ENCODE measurements at regions not wholly inside any gene's neighbourhood (a gene's known extent, or its start where the extent isn't known, plus 50 kb on each side); places are given as distances from the start of the nearest gene placed in this dataset.

DNA sequence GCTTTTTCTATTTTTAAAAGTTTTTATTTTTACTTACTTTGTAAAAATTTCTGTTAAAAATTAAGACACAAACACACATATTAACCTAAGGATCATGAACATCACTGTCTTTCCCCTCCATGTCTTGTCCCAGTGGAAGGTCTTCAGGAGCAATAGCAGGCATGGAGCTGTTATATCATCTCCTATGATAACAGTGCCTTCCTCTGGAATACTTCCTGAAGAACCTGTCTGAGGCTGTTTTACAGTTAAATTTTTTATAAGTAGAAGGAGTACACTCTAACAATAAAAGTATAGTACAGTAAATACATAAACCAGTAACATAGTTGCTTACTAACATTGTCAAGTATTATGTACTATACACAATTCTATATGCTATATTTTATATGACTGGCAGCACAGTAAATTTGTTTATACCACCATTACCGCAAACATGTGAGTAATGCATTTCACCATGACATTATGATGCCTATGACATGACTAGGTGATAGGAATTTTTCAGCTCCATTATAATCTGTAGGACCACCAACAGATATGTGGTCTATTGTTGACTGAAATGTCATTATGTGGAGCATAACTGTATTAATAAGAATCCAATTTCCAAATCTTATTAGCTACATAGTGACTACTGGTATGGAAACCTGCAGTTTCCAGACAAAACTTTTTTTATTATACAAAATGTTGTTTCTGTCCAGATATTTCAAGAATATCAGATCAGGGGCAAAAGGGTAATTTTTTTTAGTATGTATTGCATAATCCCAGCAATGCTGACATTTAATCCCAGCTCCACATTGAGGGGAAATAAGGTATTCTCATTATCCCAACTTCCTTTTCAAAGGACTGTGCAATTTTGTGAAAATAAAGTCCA lies 337.2 kb upstream of the SLC39A10 start:
- no peak overlapping the region for H3K4me3 ChIP-seq (ENCODE audit: low read depth, low read length)

- no peak overlapping the region for H3K4me3 ChIP-seq (ENCODE audit: low read depth, low read length)
Measured at GRCh38 chr2:195319112-195319460, 337.9 kb upstream of the SLC39A10 start.

GRCh38 chr2:195318440-195319111 lies 338.4 kb upstream of the SLC39A10 start:
- no peak overlapping the region for H3K4me3 ChIP-seq (ENCODE audit: low read depth, low read length)

DNA sequence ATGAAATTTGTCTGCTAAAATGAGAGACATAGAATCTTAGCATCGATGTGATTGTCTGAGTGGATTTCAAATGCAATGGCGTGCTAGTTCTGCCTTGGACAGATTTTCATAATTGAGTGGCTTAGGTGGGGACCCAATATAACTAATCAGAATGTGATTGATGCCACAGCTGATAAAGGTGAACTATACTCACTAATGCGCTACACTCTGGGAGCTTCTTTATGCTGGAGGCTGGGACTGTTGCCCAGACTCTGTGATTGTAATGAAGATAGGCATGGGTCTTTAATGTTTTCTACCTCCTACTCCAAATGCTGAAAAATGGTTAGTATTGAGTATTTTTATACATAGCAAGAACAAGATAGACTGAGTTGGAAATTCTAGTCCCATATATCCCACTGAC lies 339.5 kb upstream of the SLC39A10 start:
- no peak overlapping the region for H3K4me3 ChIP-seq (ENCODE audit: low read depth, low read length)

GRCh38 chr2:195316486-195316885 lies 340.5 kb upstream of the SLC39A10 start:
- H3K4me3 ChIP-seq (ENCODE audit: low read depth, low read length) = no peak overlapping the region

GRCh38 chr2:195313962-195314361 lies 343.1 kb upstream of the SLC39A10 start:
- no peak overlapping the region for H3K4me3 ChIP-seq (ENCODE audit: low read depth, low read length)

DNA sequence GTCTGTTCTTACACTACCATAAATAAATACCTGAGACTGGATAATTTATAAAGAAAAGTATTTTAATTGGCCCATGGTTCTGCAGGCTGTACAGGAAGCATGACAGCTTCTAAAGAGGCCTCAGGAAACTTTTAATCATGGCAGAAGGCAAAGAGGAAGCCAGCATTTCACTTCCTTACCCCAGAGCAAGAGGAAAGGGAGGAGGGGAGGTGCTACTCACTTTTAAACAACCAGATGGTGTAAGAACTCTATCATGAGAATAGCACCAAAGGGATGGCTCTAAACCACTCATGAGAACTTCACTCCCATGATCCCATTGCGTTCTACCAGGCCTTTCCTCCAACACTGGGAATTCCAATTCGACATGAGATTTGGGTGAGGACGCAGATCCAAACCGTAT lies 344.4 kb upstream of the SLC39A10 start:
- H3K4me3 ChIP-seq (ENCODE audit: low read depth, low read length) = no peak overlapping the region

DNA sequence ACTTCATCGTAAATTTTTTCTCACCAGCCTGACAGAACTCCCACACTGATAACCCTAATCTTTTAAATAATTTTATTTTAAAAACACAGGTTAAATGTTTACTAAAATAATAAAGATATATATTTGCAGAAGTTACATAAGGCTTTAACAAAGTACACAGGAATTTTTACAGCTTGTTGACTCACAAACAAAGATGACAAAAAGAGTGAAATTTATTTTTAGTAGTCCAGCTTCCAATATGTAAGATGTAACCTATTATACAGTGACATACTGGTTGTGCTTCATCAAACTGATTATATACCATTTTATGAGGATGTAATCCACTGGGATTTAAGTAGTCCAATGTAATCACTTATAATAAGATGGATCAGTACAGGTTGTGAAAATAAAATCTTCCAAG lies 348.9 kb upstream of the SLC39A10 start:
- H3K4me3 ChIP-seq (ENCODE audit: low read depth, low read length) = no peak overlapping the region

- no peak overlapping the region for H3K4me3 ChIP-seq (ENCODE audit: low read depth, low read length)
Measured at GRCh38 chr2:195307751-195308150, 349.3 kb upstream of the SLC39A10 start.

GRCh38 chr2:195304310-195304709 lies 352.7 kb upstream of the SLC39A10 start:
- H3K4me3 ChIP-seq (ENCODE audit: low read depth, low read length) = no peak overlapping the region

GRCh38 chr2:195300631-195301030 lies 356.4 kb upstream of the SLC39A10 start:
- H3K4me3 ChIP-seq (ENCODE audit: low read depth, low read length) = no peak overlapping the region

- H3K4me3 ChIP-seq (ENCODE audit: low read depth, low read length) = no peak overlapping the region
Measured at GRCh38 chr2:195299600-195299999, 357.4 kb upstream of the SLC39A10 start.

DNA sequence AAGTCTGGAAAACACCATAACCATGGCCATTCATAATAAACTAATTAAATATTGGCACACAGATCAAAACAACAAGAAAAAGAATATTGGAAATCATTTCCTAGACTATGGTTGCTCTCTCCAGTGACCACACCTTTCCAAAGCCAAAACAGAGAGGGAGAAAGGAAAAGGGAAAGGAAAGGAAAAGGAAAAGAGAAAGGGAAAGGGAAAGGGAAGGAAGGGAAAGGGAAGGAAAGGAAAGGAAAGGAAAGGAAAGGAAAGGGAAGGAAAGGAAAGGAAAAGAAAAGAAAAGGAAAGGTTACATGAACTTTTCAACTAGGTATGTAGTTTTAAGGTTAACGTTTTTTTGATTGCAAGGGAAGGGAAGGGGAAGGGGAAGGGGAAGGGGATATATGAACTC lies 360.5 kb upstream of the SLC39A10 start:
- H3K4me3 ChIP-seq (ENCODE audit: low read depth, low read length) = no peak overlapping the region

DNA sequence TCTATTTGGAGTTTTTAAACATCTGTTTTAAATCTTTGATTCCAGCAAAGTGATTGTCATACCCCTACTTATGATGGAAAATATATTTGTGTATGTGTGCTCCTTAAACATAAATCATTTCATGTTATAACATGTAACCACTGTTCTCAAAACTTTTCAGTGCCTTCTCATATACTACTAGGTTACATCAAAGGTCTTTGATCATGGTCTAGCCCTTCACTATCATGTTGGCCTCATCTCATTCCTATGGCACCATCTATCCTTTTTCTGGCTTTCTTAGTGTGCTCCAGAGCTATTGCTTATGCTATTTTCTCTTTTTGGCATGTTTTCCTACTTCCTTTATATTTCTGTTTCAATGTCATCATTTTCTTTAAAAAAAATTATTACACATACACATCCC lies 367.9 kb upstream of the SLC39A10 start:
- H3K4me3 ChIP-seq (ENCODE audit: low read depth, low read length) = no peak overlapping the region

GRCh38 chr2:195279840-195280427 lies 377.1 kb upstream of the SLC39A10 start:
- no peak overlapping the region for H3K4me3 ChIP-seq (ENCODE audit: low read depth, low read length)

- H3K4me3 ChIP-seq (ENCODE audit: low read depth, low read length) = no peak overlapping the region
Measured at GRCh38 chr2:195270466-195271039, 386.5 kb upstream of the SLC39A10 start.

DNA sequence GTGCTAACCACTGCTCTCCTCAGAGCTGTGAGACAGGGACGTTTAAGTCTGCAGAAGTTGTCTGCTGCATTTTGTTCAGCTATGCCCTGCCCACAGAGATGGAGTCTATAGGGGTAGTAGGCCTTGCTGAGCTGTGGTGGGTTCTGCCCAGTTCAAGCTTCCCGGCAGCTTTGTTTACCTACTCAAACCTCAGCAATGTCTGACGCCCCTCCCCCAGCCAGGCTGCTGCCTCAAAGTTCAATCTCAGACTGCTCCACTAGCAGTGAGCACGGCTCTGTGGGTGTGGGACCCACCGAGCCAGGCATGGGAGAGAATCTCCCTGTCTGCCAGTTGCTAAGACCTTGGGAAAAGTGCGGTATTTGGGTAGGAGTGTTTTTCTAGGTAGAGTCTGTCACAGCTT lies 387.8 kb upstream of the SLC39A10 start:
- H3K4me3 ChIP-seq (ENCODE audit: low read depth, low read length) = no peak overlapping the region

DNA sequence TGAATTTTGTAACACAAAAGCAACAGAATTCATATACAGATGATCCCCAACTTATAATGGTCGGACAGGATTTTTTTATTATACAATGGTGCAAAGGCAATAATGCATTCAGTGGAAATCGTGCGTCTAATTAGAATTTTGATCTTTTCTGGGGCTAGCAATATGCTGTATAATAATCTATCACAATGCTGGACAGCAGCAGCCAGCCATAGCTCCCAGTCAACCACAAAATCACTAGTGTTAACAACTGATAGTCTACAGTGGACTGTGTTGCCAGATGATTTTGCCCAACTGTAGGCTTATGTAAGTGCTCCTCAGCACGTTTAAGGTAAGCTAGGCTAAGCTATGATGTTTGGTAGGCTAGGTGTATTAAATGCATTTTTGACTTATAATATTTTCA lies 399.0 kb upstream of the SLC39A10 start:
- no peak overlapping the region for H3K4me3 ChIP-seq (ENCODE audit: low read depth, low read length)

DNA sequence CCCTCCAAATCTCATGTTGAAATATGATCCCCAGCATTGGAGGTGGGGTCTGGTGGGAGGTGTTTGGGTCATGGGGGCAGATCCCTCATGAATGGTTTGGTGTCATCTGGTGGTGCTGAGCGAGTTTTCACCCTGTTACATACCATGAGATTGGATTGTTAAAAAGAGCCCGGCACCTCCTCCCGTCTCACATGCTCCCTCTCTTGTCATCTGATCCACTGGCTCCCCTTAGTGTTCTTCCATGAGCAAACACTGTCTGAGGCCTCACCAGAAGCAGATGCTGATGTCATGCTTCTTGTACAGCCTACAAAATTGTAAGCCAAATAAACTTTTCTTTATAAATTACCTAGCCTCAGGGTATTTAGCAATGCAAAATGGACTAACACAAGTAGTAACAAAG lies 405.0 kb upstream of the SLC39A10 start:
- H3K4me3 ChIP-seq (ENCODE audit: low read depth, low read length) = no peak overlapping the region

DNA sequence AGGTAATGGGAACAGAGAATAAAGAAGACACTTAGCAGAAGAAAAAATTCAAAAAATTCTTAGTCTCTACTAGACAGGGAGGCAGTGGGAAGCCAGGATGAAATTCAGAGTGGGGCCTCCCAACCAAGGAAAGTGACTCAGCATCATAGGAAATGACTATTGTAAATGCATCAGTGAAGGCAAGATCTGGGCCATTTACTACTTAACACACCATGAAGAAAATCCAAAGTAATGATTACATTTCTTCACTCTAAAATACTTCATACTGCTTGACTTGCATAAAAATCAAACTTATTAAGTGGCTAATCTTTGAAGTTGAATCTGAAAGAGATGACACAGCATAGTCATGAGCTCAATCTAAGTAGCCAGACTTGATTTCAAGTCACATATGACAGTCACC lies 405.8 kb upstream of the SLC39A10 start:
- no peak overlapping the region for H3K4me3 ChIP-seq (ENCODE audit: low read depth, low read length)

DNA sequence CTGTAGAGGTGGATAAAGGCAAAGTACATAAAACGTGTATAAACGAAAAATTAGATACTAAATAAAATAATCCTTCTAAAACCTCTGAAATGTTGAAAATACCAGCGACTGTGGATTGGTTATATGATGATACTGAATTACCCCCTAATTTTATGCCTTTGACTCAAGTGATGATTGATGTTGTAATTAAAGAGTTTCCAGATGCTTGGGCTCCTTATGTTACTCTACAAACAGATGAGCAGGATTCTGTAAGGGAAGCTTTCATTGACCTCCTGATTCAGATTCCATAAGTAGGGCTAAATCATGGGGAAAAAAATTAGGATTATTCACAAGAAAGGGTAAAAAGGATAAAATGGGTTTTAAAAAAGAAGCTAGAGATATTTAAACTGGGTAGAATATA lies 418.2 kb upstream of the SLC39A10 start:
- no peak overlapping the region for H3K4me3 ChIP-seq (ENCODE audit: low read depth, low read length)

- no peak overlapping the region for H3K4me3 ChIP-seq (ENCODE audit: low read depth, low read length)
Measured at GRCh38 chr2:195238379-195238778, 418.6 kb upstream of the SLC39A10 start.
